GM21576 (cell line): ENCODE measurements at regions not wholly inside any gene's neighbourhood (a gene's known extent, or its start where the extent isn't known, plus 50 kb on each side); places are given as distances from the start of the nearest gene placed in this dataset.
"Not testable (repeated sequence)": the region's sequence is repeated elsewhere in the genome, so short reads cannot be mapped to it uniquely, and the experiment has no call there.

Source experiments
- ATAC-seq: cut with Tn5 transposase; IDR thresholded peaks from one replicate; pipeline ENCODE4 v1.9.1; 2021; ENCODE audit warnings: mild to moderate bottlenecking, moderate library complexity; ENCODE audit not compliant: unreplicated experiment

DNA sequence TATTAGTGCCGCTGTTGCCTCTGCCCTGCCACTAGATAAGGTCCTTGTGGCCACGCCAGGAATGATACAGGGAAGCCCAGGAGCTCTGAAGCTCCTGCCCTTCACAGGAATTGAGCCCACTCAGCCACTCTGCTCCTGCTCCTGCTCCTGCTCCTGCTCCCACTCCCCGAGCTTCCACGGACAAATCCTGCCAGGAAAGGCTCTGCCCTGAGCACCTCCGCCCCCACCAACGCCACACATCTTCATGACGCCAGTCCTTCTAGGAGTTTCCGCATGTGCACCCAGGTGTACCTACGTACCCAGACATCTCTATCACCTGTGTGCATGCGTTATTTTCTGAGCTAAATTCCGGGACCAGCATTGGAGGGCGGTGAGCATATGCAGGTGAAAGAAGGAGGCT lies 369.1 kb downstream of the C16orf95 start:
- no peak for ATAC-seq

- no peak for ATAC-seq
Measured at GRCh38 chr16:86949116-86949515, 368.1 kb downstream of the C16orf95 start.

- no peak for ATAC-seq
Measured at GRCh38 chr16:86949630-86950029, 367.6 kb downstream of the C16orf95 start.

DNA sequence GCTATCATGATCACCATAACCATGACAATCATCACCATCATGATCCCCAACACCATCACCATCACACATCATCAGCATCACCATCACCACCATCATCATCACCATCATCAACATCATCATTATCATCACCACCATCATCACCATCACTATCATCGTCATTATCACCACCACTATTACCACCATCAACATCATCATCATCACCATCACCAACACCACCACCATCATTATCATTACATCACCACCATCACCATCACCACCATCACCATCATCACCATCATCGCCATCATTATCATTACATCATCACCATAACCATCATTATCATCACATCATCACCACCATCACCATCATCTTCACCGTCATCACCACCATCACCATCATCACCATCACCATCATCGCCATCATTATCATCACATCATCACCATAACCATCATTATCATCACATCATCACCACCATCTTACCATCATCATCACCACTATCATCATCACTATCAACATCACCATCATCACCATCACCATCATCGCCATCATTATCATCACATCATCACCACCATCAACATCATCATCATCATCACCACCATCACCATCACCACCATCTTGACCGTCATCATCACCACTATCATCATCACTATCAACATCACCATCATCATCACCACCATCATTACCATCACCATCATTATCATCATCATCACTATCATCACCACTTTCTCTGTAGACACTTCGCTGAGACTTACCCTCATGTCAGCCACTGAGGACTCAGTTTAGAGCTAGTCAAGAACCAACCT lies 366.0 kb downstream of the C16orf95 start:
- ATAC-seq: no peak

GRCh38 chr16:86951831-86952598 lies 365.2 kb downstream of the C16orf95 start:
- no peak for ATAC-seq

DNA sequence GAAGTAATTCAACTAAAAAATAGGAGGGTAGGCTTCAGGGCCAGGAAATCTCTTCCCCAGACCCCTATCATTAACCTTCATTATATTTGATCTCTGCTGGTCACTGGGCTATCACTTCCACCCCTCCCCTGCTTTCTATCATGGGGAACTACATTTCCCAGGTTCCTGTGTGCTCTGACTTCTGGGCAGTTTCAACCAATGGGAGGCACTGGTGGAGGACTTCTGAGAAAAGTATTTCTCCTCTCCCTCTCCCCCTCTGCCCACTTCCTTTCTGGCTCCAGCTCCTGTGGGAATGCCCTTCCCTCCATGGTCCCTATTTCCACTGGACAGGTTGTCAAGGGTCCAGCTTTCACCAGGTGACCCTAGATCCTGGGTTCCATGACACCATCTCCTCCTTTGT lies 364.4 kb downstream of the C16orf95 start:
- ATAC-seq: no peak

- ATAC-seq: no peak
Measured at GRCh38 chr16:86953631-86954391, 363.4 kb downstream of the C16orf95 start.

DNA sequence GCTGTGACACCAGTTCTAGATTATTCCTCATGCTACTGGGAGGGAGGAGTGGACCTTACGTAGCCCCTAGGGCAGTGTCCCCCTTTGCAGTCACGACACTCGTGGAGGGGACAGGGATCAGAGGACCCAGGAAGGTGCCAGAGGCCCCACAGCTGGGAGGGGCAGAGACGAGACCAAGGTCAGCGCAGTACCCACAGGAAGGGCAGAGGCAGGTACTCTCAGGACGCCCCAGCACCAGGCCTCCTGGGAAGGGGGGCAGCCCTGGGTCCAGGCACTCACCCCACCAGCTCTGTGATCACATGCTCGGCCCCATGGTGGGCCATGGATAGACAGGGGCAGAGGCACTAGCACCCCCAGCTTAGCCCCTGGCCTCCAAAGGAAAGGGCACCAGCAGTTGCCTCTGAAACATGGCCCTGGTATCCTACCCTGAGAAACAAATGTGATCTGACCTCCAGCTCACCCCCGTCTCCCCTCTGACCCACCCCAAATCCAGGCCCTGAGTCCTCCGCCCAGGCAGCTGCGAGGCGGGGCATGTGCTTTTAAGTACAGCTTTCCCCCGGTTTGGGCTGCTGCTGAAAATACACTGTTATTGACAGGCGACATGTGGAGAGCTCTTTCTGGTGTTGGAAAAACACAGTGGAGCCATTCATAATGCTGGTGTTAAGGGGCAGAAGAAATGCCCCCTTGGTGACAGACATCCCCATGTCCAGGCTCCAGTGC lies 361.9 kb downstream of the C16orf95 start:
- ATAC-seq: no peak

DNA sequence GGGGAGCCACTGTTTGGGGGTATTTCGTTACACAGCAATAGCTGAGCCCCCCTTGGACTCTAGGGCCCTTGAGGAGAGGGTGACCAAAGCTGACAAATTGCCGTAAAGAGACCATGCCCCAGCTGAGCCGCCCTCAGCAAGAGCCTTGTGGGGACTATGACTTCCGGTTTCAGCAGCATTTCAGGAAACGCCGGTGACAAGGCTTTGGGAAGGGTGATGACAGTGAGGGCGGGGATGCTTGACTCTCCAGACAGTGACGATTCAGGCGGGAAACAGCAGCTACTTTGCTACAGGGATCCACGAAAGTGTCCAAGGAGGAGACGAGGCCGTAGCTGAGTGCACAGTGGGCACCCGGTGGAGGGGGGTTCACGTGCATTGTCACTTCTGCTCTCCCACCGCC lies 360.8 kb downstream of the C16orf95 start:
- no peak for ATAC-seq

DNA sequence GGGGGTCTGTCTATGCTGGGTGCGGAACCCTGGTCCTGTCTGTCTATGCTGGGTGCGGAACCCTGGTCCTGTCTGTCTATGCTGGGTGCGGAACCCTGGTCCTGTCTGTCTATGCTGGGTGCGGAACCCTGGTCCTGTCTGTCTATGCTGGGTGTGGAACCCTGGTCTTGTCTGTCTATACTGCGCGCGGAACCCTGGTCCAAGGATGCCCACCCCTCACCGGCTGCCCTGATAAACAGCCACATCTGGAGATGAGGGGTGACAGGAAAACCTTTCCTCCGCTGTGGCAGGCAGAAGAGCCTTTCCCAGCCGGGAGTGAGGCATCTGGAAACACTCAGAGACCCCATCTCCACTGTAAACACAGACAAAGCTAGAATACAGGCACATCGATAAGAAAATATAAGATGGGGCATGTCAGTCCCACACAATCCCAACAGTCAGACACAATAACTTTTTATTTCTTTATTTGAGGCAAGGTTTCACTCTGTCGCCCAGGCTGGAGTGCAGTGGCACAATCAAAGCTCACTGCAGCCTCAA lies 359.5 kb downstream of the C16orf95 start:
- ATAC-seq: not testable (repeated sequence)

- no peak for ATAC-seq
Measured at GRCh38 chr16:86958423-86958822, 358.8 kb downstream of the C16orf95 start.

- no peak for ATAC-seq
Measured at GRCh38 chr16:86959091-86959651, 358.0 kb downstream of the C16orf95 start.

- no peak for ATAC-seq
Measured at GRCh38 chr16:86959729-86960128, 357.5 kb downstream of the C16orf95 start.

DNA sequence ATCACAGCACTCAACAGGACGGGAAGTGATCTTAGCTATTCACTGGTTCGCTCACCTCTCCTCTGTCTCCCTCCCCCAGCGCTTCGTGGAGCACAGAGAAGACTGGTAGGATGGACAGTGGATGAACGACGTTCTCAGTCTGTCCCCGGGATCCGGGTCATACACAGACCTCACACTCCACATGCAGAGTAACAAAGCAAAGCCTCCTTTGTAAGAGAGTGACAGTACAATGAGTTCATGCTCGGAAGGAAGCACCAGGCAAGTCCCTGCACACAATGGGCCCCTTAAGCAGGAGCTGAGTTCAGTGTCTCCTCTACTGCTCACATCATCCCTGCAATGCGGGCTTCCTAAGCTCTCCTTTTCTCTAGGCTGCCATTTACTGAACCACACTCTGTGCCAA lies 356.9 kb downstream of the C16orf95 start:
- no peak for ATAC-seq

DNA sequence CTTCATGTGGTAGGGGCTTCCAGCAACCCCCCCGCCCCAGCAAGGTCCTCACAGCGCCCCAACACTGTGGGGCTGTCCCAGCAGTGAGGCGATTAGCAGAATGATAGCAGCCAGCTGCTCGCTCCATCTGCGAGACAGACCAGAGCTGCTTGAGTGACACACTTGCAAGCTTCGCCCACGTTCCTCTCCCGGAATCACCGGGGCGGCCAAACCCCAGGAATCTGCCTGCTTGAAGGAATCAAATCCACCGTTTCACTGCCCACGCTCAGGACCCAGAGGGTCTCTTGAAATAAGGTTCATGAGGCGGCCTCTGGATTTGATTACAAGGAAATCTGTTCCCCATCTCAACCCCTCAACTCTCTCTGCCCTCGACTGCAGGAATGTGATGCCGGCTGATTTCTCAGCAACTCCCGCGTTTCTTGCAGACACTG lies 356.0 kb downstream of the C16orf95 start:
- ATAC-seq: no peak

GRCh38 chr16:86962259-86962658 lies 354.9 kb downstream of the C16orf95 start:
- ATAC-seq: no peak

GRCh38 chr16:86962913-86963312 lies 354.3 kb downstream of the C16orf95 start:
- no peak for ATAC-seq

DNA sequence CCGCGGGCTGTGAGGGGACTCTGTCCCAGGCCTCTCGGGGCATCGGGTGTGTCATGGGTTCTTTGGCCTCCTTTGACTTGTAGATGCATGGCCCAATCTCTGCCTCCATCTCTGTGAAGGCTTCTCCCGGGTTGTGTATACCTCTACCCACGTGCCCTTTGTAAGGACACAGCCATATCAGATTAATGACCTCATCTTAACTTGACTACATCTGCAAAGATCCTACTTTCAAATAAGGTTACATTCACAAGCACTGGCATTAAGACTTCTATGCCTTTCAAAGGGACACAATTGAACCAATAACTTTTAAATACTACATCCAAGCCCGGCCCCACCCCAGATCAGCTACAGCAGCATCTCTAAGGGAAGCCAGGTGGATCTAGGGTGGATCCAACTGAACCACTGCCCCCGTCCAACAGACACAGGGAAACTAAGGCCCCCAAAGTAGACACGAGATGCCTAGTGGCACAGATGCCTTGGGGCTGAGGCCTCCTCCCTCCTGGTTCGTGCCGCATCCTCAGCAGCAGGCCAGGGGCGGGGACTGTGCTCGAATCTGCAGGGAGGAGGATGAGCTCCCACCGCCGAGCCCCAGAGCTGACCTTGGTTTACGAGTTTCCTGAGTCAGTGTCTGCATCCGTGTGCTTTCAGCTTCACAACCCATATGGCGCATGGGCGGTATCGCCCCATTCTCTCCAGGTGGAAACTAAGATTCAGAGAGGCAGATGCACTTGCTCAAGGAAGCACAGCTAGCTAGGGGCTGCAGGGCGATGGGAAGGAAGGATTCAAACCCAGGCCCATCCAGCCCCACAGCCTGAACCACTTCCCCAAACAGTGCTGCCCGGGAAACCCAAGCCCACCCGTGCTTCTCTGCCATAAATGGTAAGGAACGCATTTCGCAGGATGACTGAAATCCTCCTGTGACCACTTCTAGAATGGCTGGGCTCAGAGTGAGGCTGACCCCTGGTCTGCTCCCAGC lies 353.3 kb downstream of the C16orf95 start:
- ATAC-seq: no peak

DNA sequence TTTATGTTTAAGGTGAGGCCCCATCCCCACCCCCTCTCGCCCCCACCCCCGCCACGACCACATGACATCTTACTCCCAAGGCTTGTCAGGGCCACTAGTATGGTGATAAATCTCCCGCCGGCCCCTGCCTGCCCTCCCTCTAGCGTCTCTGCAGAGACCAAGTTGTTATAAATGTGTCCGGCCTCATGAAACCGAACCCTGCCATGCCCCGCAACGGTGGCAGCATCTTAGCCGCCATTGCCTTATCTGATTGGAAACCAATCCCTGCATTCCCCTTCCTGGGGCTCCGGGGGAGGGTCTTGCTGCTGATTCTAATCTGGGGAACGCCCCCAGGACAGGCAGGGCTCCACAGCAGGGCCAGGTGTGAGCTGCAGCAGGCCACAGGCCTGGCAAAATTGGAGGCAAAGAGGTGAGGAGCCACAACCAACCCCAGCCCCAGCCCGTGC lies 352.4 kb downstream of the C16orf95 start:
- no peak for ATAC-seq
